ENCODE measurements at regions not wholly inside any gene's neighbourhood (a gene's known extent, or its start where the extent isn't known, plus 50 kb on each side); places are given as distances from the start of the nearest gene placed in this dataset.
A peak's percentile ranks its signal among the peaks of the same experiment; 100 is the strongest.
"Not testable (repeated sequence)": the region's sequence is repeated elsewhere in the genome, so short reads cannot be mapped to it uniquely, and the experiment has no call there.

DNA sequence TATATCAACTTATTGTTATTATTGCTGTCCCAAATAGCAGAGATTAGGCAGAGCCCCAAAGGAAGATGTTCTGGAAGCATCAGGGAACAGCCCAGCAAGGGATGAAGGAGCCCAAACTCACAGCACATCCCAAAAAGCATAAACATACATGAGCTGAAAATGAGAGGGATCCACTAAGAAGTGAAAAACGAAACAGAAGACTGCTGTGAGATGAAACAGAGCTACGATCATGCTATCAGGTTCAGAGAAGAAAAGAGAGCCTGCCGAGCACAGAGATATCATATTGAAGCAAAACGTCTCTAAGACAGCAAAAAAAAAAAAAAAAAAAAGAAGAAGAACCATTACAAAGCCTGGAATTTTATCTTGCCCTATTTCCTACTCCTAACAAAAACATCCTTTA, 127.3 kb downstream of the ZNF608 start:
- no peak for DNase-seq (ENCODE audit: low spot score)

DNA sequence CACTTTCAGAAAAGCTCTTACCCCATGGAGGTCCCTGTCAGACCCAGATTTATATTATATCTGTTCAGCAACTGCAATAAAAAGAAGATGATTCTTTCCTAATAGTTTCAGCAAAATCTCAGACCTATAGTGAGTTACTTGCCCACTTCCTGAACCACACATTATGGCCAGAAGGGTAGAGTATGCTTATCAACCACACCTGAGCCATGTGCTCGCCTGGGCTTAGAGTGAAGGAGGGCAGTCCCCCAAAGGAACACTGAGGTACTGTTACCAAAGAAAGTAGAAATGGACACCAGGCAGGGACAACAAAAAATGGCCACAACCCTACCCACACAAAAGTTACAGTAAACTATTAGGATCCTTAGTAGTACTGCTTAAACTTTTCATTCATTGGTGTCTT, 128.7 kb downstream of the ZNF608 start:
- DNase-seq (ENCODE audit: low spot score), result no peak

DNA sequence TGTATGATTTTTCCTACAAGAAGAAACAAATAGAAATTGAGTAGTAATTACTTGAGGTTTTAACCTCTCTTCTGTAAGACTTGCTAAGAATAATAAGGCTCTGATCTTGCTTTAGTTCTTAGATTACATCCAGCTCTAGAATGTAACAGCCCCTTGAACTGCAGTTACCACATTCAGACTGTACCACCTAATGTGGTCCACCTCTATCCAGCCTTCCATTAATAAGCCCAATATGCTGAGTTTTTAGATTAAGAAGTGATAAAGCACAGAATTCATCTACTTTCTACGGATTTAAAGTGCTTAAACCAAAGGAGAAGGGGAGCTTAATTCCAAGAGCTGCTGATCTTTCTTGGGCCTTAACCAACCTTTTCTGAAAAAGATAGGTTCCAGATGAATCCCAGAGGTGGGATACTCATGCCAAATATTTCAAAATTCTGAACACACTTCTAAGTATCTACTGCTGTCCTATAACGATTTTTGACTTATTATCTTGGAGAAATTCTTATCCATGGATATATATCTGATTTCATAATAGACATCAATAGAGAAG, 131.5 kb downstream of the ZNF608 start:
- no peak for DNase-seq (ENCODE audit: low spot score)

DNA sequence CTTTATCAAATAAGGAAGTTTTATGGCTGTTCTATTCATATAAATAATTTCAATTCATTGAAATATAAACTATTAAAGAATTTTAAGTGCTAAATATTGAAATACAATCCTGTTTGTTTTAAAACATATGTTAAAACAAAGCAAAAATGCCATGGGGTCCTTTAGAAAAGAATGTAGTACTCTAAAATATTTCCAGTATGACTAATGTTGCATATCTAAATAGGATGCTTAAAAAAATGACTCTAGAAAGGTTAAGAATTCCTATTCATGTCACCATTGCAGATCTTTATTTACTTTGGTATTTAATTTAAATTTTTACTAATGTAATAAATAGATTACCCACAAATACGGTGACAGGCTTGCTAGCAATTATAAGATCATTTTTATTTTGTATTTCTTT, 132.3 kb downstream of the ZNF608 start:
- DNase-seq (ENCODE audit: low spot score), result no peak

DNA sequence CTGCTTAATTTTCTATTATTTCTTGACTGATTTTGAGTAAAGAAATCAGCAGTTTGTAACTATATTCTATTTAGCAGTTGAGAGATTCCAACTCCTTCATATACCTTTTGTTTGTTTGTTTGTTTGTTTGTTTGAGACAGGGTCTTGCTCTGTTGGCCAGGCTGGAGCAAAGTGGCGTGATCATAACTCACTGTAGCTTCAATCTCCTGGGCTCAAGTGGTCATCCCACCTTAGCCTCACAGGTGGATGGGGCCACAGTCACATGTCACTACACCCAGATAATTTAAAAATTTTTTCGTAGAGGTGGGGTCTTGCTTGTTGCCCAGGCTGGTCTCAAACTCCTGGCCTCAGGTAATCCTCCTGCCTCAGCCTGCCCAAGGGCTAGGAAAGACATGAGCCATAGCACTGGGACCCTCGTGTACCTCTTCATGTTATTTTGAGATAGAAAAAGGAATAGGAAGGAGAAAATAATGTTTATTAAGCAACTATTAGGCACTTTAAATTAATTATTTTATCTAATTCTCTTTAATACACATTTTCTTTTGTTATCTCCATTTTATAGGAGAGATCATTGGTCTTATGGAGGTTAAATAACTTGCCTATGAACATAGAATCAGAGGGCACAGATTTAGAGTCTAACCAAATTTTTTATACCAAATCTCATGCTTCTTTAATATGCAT, 133.0 kb downstream of the ZNF608 start:
- no peak for DNase-seq (ENCODE audit: low spot score)

DNA sequence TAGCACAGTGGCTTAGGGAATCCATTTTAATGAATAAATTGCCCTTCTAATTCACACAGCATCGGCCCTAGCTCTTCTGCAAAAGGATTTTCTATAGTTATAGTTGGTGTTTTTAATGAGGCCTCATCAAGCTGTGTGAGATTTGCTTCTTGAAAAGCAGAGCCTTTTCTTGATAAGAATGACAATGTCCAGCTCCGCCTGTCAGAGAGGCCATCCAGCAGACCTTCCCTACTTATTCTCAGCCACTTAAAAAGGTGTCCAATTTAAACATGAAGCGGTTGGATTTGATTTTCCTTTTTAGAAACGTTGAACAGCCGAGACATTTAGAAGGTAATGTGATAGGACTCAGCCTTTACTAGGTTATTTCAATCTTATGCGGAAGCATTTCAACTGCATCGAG, 134.4 kb downstream of the ZNF608 start:
- no peak for DNase-seq (ENCODE audit: low spot score)

DNA sequence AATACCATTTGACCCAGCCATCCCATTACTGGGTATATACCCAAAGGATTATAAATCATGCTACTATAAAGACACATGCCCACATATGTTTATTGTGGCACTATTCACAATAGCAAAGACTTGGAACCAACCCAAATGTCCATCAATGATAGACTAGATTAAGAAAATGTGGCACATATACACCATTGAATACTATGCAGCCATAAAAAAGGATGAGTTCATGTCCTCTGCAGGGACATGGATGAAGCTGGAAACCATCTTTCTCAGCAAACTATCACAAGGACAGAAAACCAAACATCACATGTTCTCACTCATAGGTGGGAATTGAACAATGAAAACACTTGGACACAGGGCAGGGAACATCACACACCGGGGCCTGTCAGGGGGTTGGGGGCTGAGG, 135.2 kb downstream of the ZNF608 start:
- DNase-seq (ENCODE audit: low spot score), result not testable (repeated sequence)

DNA sequence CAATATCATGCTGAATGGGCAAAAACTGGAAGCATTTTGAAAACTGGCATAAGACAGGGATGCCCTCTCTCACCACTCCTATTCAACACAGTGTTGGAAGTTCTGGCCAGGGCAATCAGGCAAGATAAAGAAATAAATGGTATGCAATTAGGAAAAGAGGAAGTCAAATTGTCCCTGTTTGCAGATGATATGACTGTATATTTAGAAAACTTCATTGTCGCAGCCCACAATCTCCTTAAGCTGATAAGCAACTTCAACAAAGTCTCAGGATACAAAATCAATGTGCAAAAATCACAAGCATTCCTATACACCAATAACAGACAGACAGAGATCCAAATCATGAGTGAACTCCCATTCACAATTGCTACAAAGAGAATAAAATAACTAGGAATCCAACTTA, 136.8 kb downstream of the ZNF608 start:
- DNase-seq (ENCODE audit: low spot score), result not testable (repeated sequence)

DNA sequence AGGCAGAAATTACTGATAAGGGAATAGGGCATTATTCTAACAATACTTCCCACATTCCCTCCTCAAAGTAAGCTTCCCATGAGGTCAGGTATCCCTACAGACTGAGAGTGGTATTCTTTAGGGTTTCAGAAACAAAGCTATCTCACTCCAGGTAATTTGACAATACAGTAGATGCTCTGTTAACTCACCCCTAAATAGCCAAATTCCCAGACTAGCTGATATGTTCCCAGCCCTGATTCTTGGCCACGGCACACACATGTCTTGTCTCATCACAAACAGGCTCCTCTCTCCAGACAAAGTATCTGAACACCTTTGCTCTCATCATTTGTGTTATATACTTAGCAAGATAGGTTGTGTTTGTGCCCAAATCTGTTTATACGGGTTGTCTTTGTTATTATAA, 139.9 kb downstream of the ZNF608 start:
- DNase-seq (ENCODE audit: low spot score), result no peak

DNA sequence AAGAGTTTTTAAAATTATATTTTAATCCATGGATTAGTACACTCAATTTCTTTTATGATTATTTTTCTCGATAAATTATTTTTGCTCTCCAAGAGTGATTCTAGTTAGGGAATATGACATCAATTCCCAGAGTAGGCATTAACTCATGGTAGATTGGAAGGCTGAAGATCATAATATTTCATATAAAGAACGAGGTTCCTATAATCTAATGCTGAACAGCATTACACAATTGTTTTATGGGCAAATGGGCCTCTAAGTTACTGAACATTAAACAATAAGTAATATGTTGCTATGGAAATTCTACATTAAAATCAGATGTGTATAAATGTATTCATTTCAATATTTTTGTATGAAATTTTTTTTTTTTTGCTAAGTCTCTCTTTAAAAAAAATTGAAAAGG, 140.3 kb downstream of the ZNF608 start:
- no peak for DNase-seq (ENCODE audit: low spot score)

DNA sequence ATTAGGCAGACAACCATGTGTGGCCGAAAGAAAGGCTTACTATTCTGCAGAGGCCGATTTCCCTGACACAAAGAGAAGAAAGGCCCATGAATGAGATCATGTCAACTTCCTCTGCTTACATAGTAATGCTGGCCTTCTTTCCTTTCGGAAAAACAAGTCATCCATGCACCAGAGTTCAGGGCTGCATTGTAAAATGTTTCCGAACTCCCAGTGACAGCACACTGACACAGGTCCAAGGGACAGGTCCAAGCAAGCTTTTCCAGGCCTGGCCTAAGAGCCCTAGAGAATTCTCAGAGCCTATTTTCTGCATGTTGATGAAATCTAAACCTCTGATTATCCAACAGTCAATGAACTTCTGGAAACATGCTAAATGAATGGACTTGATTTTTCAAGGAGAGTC, 140.9 kb downstream of the ZNF608 start:
- DNase-seq (ENCODE audit: low spot score), result no peak

DNA sequence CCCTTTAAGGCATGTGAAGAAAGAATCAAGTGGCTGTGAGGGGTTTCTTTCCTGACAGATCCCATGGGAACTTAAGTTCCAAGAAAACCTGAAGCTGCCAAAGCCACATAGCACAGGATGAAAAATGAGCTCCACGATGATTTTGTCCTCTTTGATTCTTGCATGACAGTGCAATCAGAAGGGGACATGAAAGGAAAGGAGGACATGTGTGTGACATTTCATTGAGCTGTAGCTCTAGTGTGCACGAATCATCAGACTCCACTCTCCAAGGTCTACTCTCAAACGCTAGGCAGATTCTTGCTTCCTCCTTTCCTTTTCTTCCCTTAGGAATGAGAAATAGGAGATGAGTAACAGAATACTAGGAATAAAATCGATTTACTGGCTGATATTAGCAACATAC, 142.0 kb downstream of the ZNF608 start:
- no peak for DNase-seq (ENCODE audit: low spot score)

DNA sequence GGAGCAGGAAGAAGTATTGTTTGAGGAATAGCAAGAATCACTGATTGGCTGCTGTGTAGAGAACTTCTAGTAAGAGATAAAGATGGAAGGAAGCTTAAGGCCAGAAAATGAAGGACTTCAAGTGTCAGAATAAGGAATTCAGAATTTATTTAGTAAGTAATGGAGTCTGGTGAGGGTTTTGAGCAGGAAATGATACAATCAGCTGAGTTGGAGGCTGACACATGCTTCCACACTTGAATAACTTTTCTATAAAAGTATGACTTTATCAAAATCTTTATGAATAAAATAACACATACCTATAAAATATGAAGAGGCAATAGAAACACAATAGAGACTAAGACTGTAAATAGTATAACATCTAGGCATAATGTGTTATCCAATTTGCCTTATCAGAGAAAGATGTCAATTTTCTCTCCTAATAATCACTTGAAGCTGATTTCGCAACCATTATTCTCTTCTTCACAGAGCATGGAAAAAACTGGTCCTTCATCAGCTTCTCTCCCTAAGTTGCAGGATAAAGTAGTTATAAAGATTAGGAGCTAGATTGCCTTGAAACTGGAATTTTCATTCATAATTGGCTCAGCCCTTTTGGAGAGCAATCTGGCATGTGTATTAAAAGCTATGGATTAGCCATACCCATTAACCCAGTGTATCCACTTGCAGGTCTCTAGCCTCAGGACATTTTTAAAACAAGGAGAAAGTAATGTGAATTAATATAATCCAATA, 143.4 kb downstream of the ZNF608 start:
- no peak for DNase-seq (ENCODE audit: low spot score)

DNA sequence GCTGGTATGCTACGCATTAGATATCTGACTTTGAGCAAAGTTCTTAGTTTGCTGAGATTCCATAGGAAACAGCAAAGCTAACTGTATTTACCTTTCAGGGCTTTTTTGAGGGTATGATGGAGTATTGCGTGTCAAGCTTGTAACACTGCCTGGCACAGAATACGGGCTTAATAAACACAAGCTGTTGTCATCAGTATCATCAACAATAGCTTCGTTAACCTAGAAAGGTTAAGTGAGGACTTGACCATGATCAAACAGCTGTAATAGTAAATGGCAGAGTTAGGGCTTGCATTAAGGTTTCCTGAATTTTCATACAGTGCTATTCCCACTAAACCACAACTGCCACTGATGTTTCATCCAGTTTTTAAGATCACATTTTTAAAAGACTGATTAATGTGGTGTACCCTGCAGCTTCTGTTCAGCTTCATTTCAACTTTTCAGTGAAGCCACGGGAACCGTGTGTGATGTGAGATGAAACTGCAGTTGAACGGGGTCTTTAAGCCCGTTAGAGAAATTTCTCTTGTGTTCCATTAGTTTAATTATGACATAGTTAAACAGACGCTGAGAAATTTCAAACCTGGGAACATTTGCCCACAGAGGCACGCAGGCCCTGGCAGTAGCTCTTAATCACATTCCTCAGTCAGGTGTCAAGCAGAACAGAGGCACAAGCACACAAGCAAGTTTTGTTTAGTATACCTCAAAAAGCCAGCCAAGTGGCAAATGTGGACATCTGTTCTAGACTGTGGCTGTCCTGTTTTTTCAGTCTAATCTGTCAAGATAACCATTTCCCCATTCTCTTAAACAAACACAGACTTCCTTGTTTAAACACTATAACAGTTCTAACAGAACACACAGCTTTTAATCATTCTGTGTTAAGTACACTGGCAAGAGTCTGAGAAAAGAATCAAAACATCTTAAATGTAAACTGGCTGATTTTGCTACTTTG, 147.1 kb downstream of the ZNF608 start:
- peak; percentile 52 for DNase-seq (ENCODE audit: low spot score)

DNA sequence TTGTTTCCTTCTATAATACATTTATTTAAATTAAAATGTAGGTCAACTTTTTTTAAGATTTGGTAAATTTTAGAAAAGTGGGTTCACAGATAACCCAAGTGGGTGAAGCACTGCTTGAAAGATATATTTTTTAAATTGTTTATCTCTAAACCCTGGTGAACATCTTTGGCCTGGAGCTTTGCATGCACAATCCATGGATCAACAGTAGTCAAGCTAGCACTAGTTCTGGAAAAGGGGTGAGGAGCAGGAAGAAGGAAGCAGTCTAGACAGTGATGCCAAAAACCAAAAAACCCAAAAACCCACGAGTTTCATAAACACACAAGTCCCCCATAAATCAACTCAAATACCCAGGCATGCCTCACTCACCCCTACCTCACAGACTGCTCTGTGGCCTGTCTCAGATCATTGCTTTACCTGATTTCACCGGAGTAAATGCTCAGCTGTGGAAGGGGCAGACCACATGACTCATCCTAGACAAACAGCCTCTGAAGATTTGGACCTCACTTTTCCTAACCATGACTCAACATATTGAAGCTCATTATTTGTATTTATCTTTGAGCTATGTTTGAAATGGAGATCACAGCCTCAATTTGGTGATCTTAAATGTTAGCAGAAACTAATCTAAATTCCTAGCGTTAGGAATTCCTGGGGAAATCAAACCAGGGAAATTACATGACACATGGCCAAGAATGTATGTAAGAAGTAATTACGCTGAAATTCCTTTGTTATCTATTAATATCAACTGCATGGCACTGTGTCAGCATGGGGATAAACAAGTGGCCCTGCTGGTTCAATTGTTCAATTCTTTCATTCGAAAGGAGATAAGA, 149.6 kb downstream of the ZNF608 start:
- DNase-seq (ENCODE audit: low spot score), result no peak

DNA sequence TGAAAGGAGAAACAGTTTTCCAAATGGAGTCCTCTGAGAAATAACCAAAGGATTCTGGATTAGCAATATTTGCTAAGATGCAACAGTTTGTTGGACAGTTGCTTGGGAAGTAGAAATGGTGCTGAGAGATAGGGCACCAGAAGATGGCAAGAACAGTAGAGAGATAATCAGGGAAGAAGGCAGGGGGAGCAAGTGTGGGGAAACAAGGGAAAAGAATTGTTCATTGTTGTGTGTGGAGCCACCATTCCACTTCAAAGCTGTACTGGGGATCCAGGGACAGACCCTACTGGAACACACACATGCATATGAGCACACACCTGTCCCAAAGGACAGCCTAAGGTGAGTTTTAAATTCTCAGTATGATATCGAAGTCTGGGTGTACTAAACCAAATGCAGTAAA, 152.5 kb downstream of the ZNF608 start:
- DNase-seq (ENCODE audit: low spot score), result no peak

DNA sequence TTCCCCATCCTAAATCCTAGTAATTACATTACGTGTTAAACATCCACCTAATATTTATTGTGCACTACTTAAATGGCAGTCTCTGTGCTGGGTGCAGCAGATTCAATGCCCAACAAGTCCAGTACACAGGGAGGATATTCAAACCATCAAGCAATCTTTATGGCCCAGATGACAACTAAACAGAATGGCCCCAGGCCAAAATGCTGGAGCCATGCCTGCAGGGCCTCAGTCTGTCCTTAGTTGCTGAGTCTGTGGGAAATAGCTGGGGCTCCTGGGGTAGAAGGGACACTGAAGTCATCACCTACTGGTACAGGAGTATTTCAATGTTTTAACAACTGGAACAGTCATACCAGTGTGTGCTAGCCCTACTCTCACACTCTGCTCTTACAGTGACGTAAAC, 153.5 kb downstream of the ZNF608 start:
- no peak for DNase-seq (ENCODE audit: low spot score)

DNA sequence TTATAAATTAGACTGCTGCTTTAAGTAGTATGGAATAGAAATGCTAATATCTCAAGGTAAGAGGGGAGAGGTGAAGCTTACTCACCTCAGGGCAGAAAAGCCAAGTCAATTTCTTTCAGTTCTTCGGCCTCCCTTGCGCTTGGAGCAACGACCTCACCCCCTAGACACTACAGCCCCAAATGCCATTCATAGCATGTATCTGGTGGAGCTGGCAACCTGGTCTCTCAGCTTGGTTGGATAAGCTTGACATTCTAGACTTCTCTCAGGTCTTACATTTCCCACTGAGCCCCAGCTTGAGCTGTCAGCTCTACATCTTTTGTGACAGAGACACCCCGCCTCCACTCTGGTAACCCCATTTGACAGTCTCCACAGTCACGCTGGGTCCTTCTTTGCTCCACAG, 154.9 kb downstream of the ZNF608 start:
- DNase-seq (ENCODE audit: low spot score), result no peak

DNA sequence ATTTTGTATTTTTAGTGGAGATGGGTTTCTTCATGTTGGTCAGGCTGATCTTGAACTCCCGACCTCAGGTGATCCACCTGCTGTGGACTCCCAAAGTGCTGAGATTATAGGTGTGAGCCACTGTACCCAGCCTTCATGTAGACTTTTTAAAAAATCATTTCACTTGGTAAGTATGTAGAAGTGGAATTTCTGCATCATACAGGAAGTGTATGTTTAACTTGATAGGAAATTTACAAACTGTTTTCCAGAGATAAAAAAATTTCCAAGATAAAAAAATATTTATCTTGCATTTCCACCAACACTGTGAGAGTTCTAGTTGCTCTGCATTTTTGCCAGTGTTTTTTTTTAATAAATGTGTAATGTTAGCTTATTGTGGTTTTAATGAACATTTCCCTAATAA, 155.8 kb downstream of the ZNF608 start:
- DNase-seq (ENCODE audit: low spot score), result no peak

DNA sequence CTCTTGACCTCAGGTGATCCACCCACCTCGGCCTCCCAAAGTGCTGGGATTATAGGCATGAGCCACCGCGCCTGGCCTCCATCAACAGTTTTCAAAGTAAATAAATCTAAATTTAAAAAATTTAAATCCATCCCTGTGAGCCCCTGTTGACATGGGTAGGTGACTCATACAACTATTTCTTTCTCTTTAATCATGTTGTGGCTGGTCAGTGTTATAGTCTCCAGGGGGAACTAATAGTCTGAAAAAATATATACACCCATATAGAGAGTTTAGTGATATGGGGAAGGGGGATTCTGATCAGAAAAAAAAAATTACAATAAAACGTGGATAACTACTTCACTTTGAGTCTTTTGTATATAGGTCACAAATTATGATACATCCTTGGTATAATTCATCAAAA, 159.2 kb downstream of the ZNF608 start:
- no peak for DNase-seq (ENCODE audit: low spot score)

DNA sequence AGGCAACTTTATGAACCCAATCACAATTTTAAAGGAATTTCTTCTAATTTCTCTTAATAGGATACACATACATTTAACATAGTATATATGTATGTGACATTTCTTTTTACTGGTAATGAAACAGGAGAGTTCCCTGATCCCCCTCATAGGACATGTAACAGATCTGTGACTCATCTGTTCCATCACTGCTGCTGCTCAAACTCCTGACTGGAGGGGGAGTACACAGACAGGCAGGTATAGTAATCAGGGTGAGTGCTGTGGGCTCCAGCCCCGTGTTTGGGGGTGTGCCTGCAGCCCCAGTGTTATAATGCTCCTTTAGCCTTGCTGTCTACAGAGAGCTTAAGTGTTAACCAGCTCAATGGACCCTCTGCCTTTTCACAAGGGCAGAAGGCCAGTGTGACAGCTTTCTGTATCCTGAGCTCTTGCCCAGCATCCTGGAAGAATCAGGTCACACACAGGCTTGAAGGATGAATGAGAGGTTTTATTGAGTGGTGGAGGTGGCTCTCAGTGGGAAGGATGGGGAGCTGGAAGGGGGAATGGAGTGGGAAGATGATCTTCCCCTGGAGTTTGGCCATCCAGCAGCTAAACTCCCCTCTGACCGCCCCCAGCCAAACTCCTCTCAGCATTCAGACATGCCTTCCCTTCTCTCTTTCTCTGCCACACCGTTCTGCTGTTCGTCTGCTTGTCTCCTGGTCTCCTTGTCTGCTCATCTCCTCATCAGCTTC, 161.3 kb downstream of the ZNF608 start:
- DNase-seq (ENCODE audit: low spot score), result no peak

Data from germinal center (tissue), 1 donor.